ENCODE measurements at regions not wholly inside any gene's neighbourhood (a gene's known extent, or its start where the extent isn't known, plus 50 kb on each side); places are given as distances from the start of the nearest gene placed in this dataset.

DNA sequence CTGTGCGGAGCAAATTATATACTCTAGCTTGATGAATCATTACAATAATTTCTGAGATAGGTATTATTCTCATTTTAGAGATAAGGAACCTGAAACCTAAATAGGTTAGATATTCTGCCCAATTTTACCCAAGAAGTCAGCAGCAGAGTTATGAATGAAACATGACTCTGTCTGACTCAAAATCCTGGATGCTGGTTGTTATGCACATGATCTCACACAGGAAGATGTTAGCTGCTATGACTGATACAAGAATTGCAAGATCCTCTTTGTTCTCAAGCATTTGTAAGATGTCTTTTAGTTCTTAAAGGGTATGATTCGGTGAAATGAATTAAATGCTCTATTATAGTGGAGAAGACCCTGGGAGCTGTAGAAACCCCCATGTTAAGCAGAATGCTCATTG is 447.8 kb downstream of the KIF2B start:
- TF ChIP-seq, protein P1, sequence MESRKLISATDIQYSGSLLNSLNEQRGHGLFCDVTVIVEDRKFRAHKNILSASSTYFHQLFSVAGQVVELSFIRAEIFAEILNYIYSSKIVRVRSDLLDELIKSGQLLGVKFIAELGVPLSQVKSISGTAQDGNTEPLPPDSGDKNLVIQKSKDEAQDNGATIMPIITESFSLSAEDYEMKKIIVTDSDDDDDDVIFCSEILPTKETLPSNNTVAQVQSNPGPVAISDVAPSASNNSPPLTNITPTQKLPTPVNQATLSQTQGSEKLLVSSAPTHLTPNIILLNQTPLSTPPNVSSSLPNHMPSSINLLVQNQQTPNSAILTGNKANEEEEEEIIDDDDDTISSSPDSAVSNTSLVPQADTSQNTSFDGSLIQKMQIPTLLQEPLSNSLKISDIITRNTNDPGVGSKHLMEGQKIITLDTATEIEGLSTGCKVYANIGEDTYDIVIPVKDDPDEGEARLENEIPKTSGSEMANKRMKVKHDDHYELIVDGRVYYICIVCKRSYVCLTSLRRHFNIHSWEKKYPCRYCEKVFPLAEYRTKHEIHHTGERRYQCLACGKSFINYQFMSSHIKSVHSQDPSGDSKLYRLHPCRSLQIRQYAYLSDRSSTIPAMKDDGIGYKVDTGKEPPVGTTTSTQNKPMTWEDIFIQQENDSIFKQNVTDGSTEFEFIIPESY (IDR thresholded peaks at IDR 0.05) = no peak
- TF ChIP-seq YY1 (IDR thresholded peaks at IDR 0.05) = no peak
- no peak for TF ChIP-seq TAF1 (conservative IDR thresholded peaks at IDR 0.05)
- TF ChIP-seq RAD21 (IDR thresholded peaks at IDR 0.05) = no peak
- no peak for TF ChIP-seq RXRA (IDR thresholded peaks at IDR 0.05)
- no peak overlapping the region for H3K9ac ChIP-seq (ENCODE audit: low read depth in 1 of 2, low read length in 2 of 2)
- WGBS = 83% methylated on average over 2 of the region's 2 CpGs

DNA sequence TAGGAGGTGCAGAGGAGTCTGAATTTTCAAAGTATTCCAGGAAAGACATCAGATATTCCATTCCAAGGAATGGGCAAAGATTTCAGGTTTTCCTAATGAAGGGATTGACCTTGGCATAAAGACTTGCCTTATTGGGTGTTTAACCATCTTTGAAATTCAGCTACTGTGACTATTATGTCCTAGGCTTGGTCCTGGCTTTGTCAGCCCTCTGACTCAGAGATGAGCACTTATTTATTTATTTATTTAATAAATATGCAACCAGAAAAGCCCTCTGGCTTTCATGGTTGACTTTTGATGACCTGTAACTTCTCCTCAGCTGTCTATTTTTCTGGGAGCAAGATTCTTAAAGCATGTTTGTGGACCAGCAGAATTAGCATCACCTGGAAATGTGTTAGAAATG is 455.1 kb downstream of the KIF2B start:
- TF ChIP-seq RXRA (IDR thresholded peaks at IDR 0.05) = no peak
- TF ChIP-seq, protein P1 (IDR thresholded peaks at IDR 0.05) = no peak
- TF ChIP-seq HNF4G (IDR thresholded peaks at IDR 0.05) = no peak
- peaks cover 0 to 6% (median 1%) of the 10 kb centered on the region in 4 donors for H3K27me3 ChIP-seq (ENCODE audit: control insufficient read depth in 4 of 4, insufficient read depth in 4 of 4, low read length in 3 of 4)
- H3K4me3 ChIP-seq (ENCODE audit: low read depth in 1 of 3, low read length in 3 of 3) = no peak overlapping the region
- no peaks in the 10 kb centered on the region for H3K4me1 ChIP-seq (ENCODE audit: control insufficient read depth in 4 of 4, insufficient read depth in 4 of 4, low read length in 3 of 4)
- no peak for DNase-seq (ENCODE audit: low spot score)
- no peak overlapping the region for H3K27ac ChIP-seq (ENCODE audit: low read depth in 1 of 2, low read length in 2 of 2)
- no peak overlapping the region for H3K9ac ChIP-seq (ENCODE audit: low read depth in 1 of 2, low read length in 2 of 2)
- H3K36me3 ChIP-seq (ENCODE audit: control insufficient read depth in 4 of 4, insufficient read depth in 3 of 4, low read depth in 1 of 4, low read length in 3 of 4) = no peaks in the 10 kb centered on the region
- no peaks in the 10 kb centered on the region for H3K9me3 ChIP-seq (ENCODE audit: control insufficient read depth in 4 of 4, low read length in 3 of 4)

More for the DNA sequence above, 447.8 kb downstream of the KIF2B start:
- H3K9me3 ChIP-seq (ENCODE audit: control insufficient read depth in 4 of 4, low read length in 3 of 4) = no peaks in the 10 kb centered on the region
- no peak for DNase-seq (ENCODE audit: low spot score)
- H3K27ac ChIP-seq (ENCODE audit: low read depth in 1 of 2, low read length in 2 of 2) = no peak overlapping the region
- no peak overlapping the region for H3K4me3 ChIP-seq (ENCODE audit: low read depth in 1 of 3, low read length in 3 of 3)
- H3K4me1 ChIP-seq (ENCODE audit: control insufficient read depth in 4 of 4, insufficient read depth in 4 of 4, low read length in 3 of 4) = no peaks in the 10 kb centered on the region
- H3K36me3 ChIP-seq (ENCODE audit: control insufficient read depth in 4 of 4, insufficient read depth in 3 of 4, low read depth in 1 of 4, low read length in 3 of 4) = no peaks in the 10 kb centered on the region
- peaks cover 0 to 6% (median 1%) of the 10 kb centered on the region in 4 donors for H3K27me3 ChIP-seq (ENCODE audit: control insufficient read depth in 4 of 4, insufficient read depth in 4 of 4, low read length in 3 of 4)

DNA sequence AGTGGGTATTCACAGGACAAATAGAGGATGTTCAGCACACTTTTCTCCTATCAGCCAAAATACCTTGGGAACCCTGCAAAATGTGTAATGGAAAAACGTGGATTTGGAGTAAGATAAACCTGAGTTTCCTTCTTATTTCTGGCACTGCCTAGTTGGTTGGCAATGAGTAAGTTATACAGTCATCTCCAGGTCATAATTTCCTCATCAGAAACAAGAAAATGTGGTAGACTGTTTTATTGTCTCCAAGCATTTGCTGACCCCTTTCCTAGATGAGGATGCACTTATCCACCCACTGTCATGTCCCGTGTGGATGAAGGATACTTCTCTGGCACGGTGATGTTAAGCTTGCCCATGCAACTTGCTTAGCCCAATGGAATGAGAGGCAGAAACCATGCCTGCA is 458.0 kb downstream of the KIF2B start:
- Histone ChIP-seq H3K9me3 (ENCODE audit: control insufficient read depth in 4 of 4, low read length in 3 of 4) (no peaks in the 10 kb centered on the region), H3K4me3 (ENCODE audit: low read depth in 1 of 3, low read length in 3 of 3) (no peak overlapping the region), H3K27ac (ENCODE audit: low read depth in 1 of 2, low read length in 2 of 2) (no peak overlapping the region), H3K4me1 (ENCODE audit: control insufficient read depth in 4 of 4, insufficient read depth in 4 of 4, low read length in 3 of 4) (no peaks in the 10 kb centered on the region), H3K9ac (ENCODE audit: low read depth in 1 of 2, low read length in 2 of 2) (no peak overlapping the region), H3K27me3 (ENCODE audit: control insufficient read depth in 4 of 4, insufficient read depth in 4 of 4, low read length in 3 of 4) (no peaks in the 10 kb centered on the region), H3K36me3 (ENCODE audit: control insufficient read depth in 4 of 4, insufficient read depth in 3 of 4, low read depth in 1 of 4, low read length in 3 of 4) (no peaks in the 10 kb centered on the region)
- 54% methylated on average over 3 of the region's 3 CpGs for WGBS
- TF ChIP-seq RAD21 (IDR thresholded peaks at IDR 0.05) (no peak), NR2F2 (IDR thresholded peaks at IDR 0.05) (no peak), YY1 (IDR thresholded peaks at IDR 0.05) (no peak), HNF4A (conservative IDR thresholded peaks at IDR 0.05) (no peak), FOXA1 (IDR thresholded peaks at IDR 0.05) (no peak), TAF1 (conservative IDR thresholded peaks at IDR 0.05) (no peak), JUND (IDR thresholded peaks at IDR 0.05) (no peak)
- DNase-seq (ENCODE audit: low spot score) = no peak

DNA sequence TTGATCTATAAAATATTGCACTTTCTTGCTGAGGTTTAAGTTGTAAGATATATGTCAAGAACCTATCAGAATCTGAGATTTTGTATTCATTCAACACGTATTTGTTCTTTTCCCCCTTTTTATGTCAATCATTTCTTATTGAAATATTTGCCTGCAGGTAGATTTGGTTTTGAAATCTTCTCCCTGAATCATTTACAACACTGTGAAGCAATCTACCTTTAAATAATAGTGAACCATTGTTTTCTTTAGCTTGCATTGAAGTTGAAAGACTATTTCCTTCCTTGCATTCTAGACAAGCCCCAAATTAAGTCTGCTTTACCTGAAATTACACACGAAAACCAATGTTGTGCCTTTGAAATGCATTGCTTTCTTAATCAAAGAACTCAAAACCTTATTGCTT is 460.2 kb downstream of the KIF2B start:
- no peak overlapping the region for H3K9ac ChIP-seq (ENCODE audit: low read depth in 1 of 2, low read length in 2 of 2)
- H3K27me3 ChIP-seq (ENCODE audit: control insufficient read depth in 4 of 4, insufficient read depth in 4 of 4, low read length in 3 of 4) = no peaks in the 10 kb centered on the region
- no peak overlapping the region for H3K4me3 ChIP-seq (ENCODE audit: low read depth in 1 of 3, low read length in 3 of 3)
- no peaks in the 10 kb centered on the region for H3K9me3 ChIP-seq (ENCODE audit: control insufficient read depth in 4 of 4, low read length in 3 of 4)
- no peak overlapping the region for H3K27ac ChIP-seq (ENCODE audit: low read depth in 1 of 2, low read length in 2 of 2)
- no peaks in the 10 kb centered on the region for H3K4me1 ChIP-seq (ENCODE audit: control insufficient read depth in 4 of 4, insufficient read depth in 4 of 4, low read length in 3 of 4)
- DNase-seq (ENCODE audit: low spot score) = no peak
- 65% methylated on average over 2 of the region's 2 CpGs for WGBS
- TF ChIP-seq HNF4G (IDR thresholded peaks at IDR 0.05) = no peak
- TF ChIP-seq, protein P2, sequence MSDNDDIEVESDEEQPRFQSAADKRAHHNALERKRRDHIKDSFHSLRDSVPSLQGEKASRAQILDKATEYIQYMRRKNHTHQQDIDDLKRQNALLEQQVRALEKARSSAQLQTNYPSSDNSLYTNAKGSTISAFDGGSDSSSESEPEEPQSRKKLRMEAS (IDR thresholded peaks at IDR 0.05) = no peak
- TF ChIP-seq FOXA1 (IDR thresholded peaks at IDR 0.05) = no peak
- TF ChIP-seq SP1 (IDR thresholded peaks at IDR 0.05) = no peak
- no peak for TF ChIP-seq RXRA (IDR thresholded peaks at IDR 0.05)
- no peak for TF ChIP-seq GABPA (IDR thresholded peaks at IDR 0.05 in 1 of 2, conservative IDR thresholded peaks at IDR 0.05 in 1 of 2)
- TF ChIP-seq EGR1 (IDR thresholded peaks at IDR 0.05; ENCODE audit: low read depth in 2 of 2) = no peak
- TF ChIP-seq, protein P3, sequence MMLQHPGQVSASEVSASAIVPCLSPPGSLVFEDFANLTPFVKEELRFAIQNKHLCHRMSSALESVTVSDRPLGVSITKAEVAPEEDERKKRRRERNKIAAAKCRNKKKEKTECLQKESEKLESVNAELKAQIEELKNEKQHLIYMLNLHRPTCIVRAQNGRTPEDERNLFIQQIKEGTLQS (IDR thresholded peaks at IDR 0.05) = no peak
- H3K36me3 ChIP-seq (ENCODE audit: control insufficient read depth in 4 of 4, insufficient read depth in 3 of 4, low read depth in 1 of 4, low read length in 3 of 4) = no peaks in the 10 kb centered on the region

All from liver (tissue), 7 donors.